NCI-H69 (cell line): ENCODE measurements at regions not wholly inside any gene's neighbourhood (a gene's known extent, or its start where the extent isn't known, plus 50 kb on each side); places are given as distances from the start of the nearest gene placed in this dataset.
A peak's percentile ranks its signal among the peaks of the same experiment; 100 is the strongest.

ENCODE experiments used
- DNase-seq: peaks from one replicate; lab custom pipeline; 2025; lab: John Stamatoyannopoulos, UW

GRCh38 chr4:186889876-186890643, 166.4 kb upstream of the FAT1 start:
- DNase-seq, result no peak

- no peak for DNase-seq
Observed at GRCh38 chr4:186891859-186892486, 168.3 kb upstream of the FAT1 start.

GRCh38 chr4:186898367-186898766, 174.7 kb upstream of the FAT1 start:
- no peak for DNase-seq

GRCh38 chr4:186900232-186900900, 176.7 kb upstream of the FAT1 start:
- DNase-seq, result no peak

GRCh38 chr4:186900984-186901383, 177.3 kb upstream of the FAT1 start:
- DNase-seq, result no peak

- peak; percentile 4 for DNase-seq
Observed at GRCh38 chr4:186901850-186902249, 178.2 kb upstream of the FAT1 start.

- peak; percentile 36 for DNase-seq
Observed at GRCh38 chr4:186902361-186902760, 178.7 kb upstream of the FAT1 start.

GRCh38 chr4:186904101-186904500, 180.4 kb upstream of the FAT1 start:
- DNase-seq, result peak; percentile 2

- DNase-seq, result no peak
Observed at GRCh38 chr4:186906722-186907121, 183.1 kb upstream of the FAT1 start.

- DNase-seq, result peak; percentile 29
Observed at GRCh38 chr4:186910385-186910784, 186.7 kb upstream of the FAT1 start.

- DNase-seq, result no peak
Observed at GRCh38 chr4:186912606-186913005, 188.9 kb upstream of the FAT1 start.

- DNase-seq, result no peak
Observed at GRCh38 chr4:186915816-186916215, 192.2 kb upstream of the FAT1 start.

GRCh38 chr4:186917136-186917535, 193.5 kb upstream of the FAT1 start:
- DNase-seq, result no peak

- DNase-seq, result no peak
Observed at GRCh38 chr4:186918466-186918865, 194.8 kb upstream of the FAT1 start.

GRCh38 chr4:186919340-186919739, 195.7 kb upstream of the FAT1 start:
- no peak for DNase-seq

GRCh38 chr4:186920483-186920882, 196.8 kb upstream of the FAT1 start:
- DNase-seq, result peak; percentile 56

- peak; percentile 50 for DNase-seq
Observed at GRCh38 chr4:186920992-186921391, 197.3 kb upstream of the FAT1 start.

- DNase-seq, result no peak
Observed at GRCh38 chr4:186924723-186925122, 201.1 kb upstream of the FAT1 start.

GRCh38 chr4:186927624-186928023, 204.0 kb upstream of the FAT1 start:
- DNase-seq, result no peak

- DNase-seq, result no peak
Observed at GRCh38 chr4:186930024-186930423, 206.4 kb upstream of the FAT1 start.

- DNase-seq, result no peak
Observed at GRCh38 chr4:186931519-186931918, 207.9 kb upstream of the FAT1 start.

GRCh38 chr4:186932196-186932595, 208.5 kb upstream of the FAT1 start:
- DNase-seq, result peak; percentile 21

- no peak for DNase-seq
Observed at GRCh38 chr4:186932631-186933187, 209.1 kb upstream of the FAT1 start.
